ENCODE measurements at regions not wholly inside any gene's neighbourhood (a gene's known extent, or its start where the extent isn't known, plus 50 kb on each side); places are given as distances from the start of the nearest gene placed in this dataset.

DNA sequence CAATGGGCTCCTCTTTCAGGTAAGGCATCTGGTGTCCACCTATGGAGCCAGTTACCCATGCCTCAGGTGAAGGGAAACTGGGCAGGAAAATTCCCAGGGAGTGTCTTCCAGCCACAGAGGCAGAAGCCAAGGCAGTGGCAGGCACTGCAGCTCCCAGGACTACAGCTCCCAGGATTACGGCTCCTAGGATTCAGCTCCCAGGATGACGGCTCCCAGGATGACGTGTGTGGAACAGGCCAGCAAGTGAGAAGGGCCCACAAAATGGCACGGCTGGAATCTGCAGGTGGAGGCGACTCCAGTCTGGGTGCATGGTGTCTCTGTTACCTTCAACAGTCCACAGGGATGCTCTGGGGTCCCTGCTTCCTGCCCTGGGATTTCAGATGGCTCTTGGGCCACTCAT lies 92.1 kb downstream of the PTGR3 start:
- Histone ChIP-seq H3K56ac (ENCODE audit: extremely low read depth, insufficient read depth, low read length) (no peak overlapping the region), H3K27ac (ENCODE audit: insufficient read depth, low read length) (no peak overlapping the region), H4K20me1 (ENCODE audit: insufficient read depth, low read length) (no peaks in the 10 kb centered on the region), H3K79me1 (ENCODE audit: low read depth in 1 of 2, low read length in 2 of 2) (no peaks in the 10 kb centered on the region), H2AK5ac (ENCODE audit: low read depth, low read length) (no peak overlapping the region), H4K8ac (ENCODE audit: low read depth in 2 of 2, low read length in 2 of 2) (no peak overlapping the region), H3K14ac (replicated peaks; ENCODE audit: low read depth, low read length) (no peak overlapping the region), H3K27me3 (ENCODE audit: control insufficient read depth, insufficient read depth, low read length) (peaks cover 20% of the 10 kb centered on the region), H3K18ac (ENCODE audit: low read depth, low read length) (no peak overlapping the region), H3K9me1 (ENCODE audit: insufficient read depth, low read length) (no peaks in the 10 kb centered on the region), H2BK120ac (ENCODE audit: low read depth, low read length) (no peak overlapping the region), H3K23ac (ENCODE audit: low read depth, low read length) (no peak overlapping the region), H4K91ac (ENCODE audit: insufficient read depth, low read depth, low read length) (no peak overlapping the region), H3K4me1 (ENCODE audit: control insufficient read depth, insufficient read depth, low read length) (no peaks in the 10 kb centered on the region), H2AFZ (replicated peaks; ENCODE audit: low read length, poor library complexity) (no peak overlapping the region), H2AK9ac (replicated peaks; ENCODE audit: low read depth, low read length, poor library complexity) (no peak overlapping the region), H3K36me3 (ENCODE audit: control insufficient read depth, insufficient read depth, low read length) (no peaks in the 10 kb centered on the region), H3K9me3 (ENCODE audit: control insufficient read depth, insufficient read depth, low read length) (no peaks in the 10 kb centered on the region), H4K5ac (ENCODE audit: low read depth, low read length) (no peak overlapping the region), H3K4me2 (ENCODE audit: low read depth, low read length) (no peak overlapping the region), H2BK15ac (ENCODE audit: low read depth, low read length) (no peak overlapping the region), H2BK5ac (ENCODE audit: low read depth, low read length, poor library complexity, severe bottlenecking) (no peak overlapping the region), H3K4ac (ENCODE audit: low read depth, low read length) (no peak overlapping the region), H3K9ac (ENCODE audit: low read depth, low read length) (no peak overlapping the region), H2BK20ac (ENCODE audit: low read depth, low read length) (no peak overlapping the region), H3K4me3 (ENCODE audit: insufficient read depth, low read depth, low read length) (no peak overlapping the region)
- TF ChIP-seq SMC3 (IDR thresholded peaks at IDR 0.05; ENCODE audit: low read depth, low read length) (no peak), BHLHE40 (IDR thresholded peaks at IDR 0.05; ENCODE audit: low read depth, low read length) (no peak), CHD1 (IDR thresholded peaks at IDR 0.05; ENCODE audit: low read depth, low read length) (no peak), RCOR1 (IDR thresholded peaks at IDR 0.05; ENCODE audit: insufficient replicate concordance, low read length) (no peak), RFX5 (IDR thresholded peaks at IDR 0.05; ENCODE audit: low read depth, low read length) (no peak), NFE2L2 (IDR thresholded peaks at IDR 0.05; ENCODE audit: low read depth, low read length) (no peak), CEBPB (IDR thresholded peaks at IDR 0.05; ENCODE audit: low read depth, low read length) (no peak), MAZ (IDR thresholded peaks at IDR 0.05; ENCODE audit: borderline replicate concordance, low read depth, low read length) (no peak)
- TF ChIP-seq, protein P1, sequence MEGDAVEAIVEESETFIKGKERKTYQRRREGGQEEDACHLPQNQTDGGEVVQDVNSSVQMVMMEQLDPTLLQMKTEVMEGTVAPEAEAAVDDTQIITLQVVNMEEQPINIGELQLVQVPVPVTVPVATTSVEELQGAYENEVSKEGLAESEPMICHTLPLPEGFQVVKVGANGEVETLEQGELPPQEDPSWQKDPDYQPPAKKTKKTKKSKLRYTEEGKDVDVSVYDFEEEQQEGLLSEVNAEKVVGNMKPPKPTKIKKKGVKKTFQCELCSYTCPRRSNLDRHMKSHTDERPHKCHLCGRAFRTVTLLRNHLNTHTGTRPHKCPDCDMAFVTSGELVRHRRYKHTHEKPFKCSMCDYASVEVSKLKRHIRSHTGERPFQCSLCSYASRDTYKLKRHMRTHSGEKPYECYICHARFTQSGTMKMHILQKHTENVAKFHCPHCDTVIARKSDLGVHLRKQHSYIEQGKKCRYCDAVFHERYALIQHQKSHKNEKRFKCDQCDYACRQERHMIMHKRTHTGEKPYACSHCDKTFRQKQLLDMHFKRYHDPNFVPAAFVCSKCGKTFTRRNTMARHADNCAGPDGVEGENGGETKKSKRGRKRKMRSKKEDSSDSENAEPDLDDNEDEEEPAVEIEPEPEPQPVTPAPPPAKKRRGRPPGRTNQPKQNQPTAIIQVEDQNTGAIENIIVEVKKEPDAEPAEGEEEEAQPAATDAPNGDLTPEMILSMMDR (conservative IDR thresholded peaks at IDR 0.05; ENCODE audit: low read depth, low read length): no peak
- TF ChIP-seq, protein P2, sequence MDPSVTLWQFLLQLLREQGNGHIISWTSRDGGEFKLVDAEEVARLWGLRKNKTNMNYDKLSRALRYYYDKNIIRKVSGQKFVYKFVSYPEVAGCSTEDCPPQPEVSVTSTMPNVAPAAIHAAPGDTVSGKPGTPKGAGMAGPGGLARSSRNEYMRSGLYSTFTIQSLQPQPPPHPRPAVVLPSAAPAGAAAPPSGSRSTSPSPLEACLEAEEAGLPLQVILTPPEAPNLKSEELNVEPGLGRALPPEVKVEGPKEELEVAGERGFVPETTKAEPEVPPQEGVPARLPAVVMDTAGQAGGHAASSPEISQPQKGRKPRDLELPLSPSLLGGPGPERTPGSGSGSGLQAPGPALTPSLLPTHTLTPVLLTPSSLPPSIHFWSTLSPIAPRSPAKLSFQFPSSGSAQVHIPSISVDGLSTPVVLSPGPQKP (IDR thresholded peaks at IDR 0.05; ENCODE audit: borderline replicate concordance, low read depth, low read length): no peak
- no TSS peak for BruUV-seq (replicated peaks)
- DNase-seq: no peak
- in situ Hi-C loops (cut with MboI; ENCODE audit: low sequenced_read_pairs) (no loop called here), dilution Hi-C loops (cut with HindIII; ENCODE audit: low sequenced_read_pairs, unreplicated experiment) (no loop called here), intact Hi-C loops (cut with micrococcal nuclease) (no loop called here)
- WGBS, 2 experiments (ENCODE audit: extremely low coverage in 2 of 2, insufficient read length in 1 of 2): 85% methylated on average over 5 of the region's 5 CpGs; no CpG with 5 or more reads in 1 of the 2 experiments
- ChIA-PET CTCF (no interaction called here), POLR2A (ENCODE audit: unreplicated experiment) (no interaction called here)
- ATAC-seq (ENCODE audit: low read depth): no peak

Data from IMR-90 (cell line).